K562 (cell line): ENCODE measurements at regions not wholly inside any gene's neighbourhood (a gene's known extent, or its start where the extent isn't known, plus 50 kb on each side); places are given as distances from the start of the nearest gene placed in this dataset.

ENCODE experiments used
- EZH2 ChIP-seq: IDR thresholded peaks from 2 replicates; pipeline ENCODE4 v1.6.1; 2012; ENCODE audit warnings: low read depth, mild to moderate bottlenecking, inconsistent platforms, low read length, borderline replicate concordance
- GTF2A2 ChIP-seq: IDR thresholded peaks from 2 replicates; pipeline ENCODE4 v1.6.1; 2016; ENCODE audit warnings: mild to moderate bottlenecking, missing genetic modification characterization, missing compliant biosample characterization
- HDAC2 ChIP-seq: fragments of 450-650 bp; IDR thresholded peaks from 2 replicates; pipeline ENCODE4 v1.6.1; 2016; ENCODE audit warnings: mild to moderate bottlenecking
- MAFG ChIP-seq: fragments of 450-650 bp; conservative IDR thresholded peaks from 2 replicates; pipeline ENCODE4 v1.6.1; 2016; ENCODE audit warnings: missing genetic modification characterization, missing compliant biosample characterization
- MAFK ChIP-seq: IDR thresholded peaks from 2 replicates; pipeline ENCODE4 v1.6.1; 2011; ENCODE audit warnings: low read length, improper control_type of control experiment
- MECOM ChIP-seq: fragments of 250-450 bp; sonication (Bioruptor Pico); IDR thresholded peaks from 2 replicates; pipeline ENCODE4 v1.8.0; 2022; ENCODE audit warnings: inconsistent platforms
- MEF2D ChIP-seq: conservative IDR thresholded peaks from 2 replicates; pipeline ENCODE4 v1.6.1; 2016; ENCODE audit warnings: low read depth, missing genetic modification characterization, missing compliant biosample characterization
- NFRKB ChIP-seq: fragments of 450-650 bp; IDR thresholded peaks from 2 replicates; pipeline ENCODE4 v1.6.1; 2016; ENCODE audit warnings: low read depth
- NFXL1 ChIP-seq: fragments of 450-650 bp; formaldehyde crosslinking; IDR thresholded peaks from 2 replicates; pipeline ENCODE4 v1.4.0; 2021; ENCODE audit warnings: mild to moderate bottlenecking
- RNF219 ChIP-seq: fragments of 250-450 bp; sonication (Bioruptor Pico); IDR thresholded peaks from 2 replicates; pipeline ENCODE4 v1.5.0; 2022; ENCODE audit warnings: mild to moderate bottlenecking
- RREB1 ChIP-seq: fragments of 250-450 bp; sonication (Bioruptor Pico); IDR thresholded peaks from 2 replicates; pipeline ENCODE4 v1.4.0; 2020
- SIN3A ChIP-seq, 2 experiments: fragments of 150-350 bp in 1 of 2; IDR thresholded peaks; 2 replicates each; pipeline ENCODE4 v1.6.1; 2011 to 2016; ENCODE audit warnings: borderline replicate concordance in 2 of 2, low read depth in 2 of 2, low read length in 2 of 2, mild to moderate bottlenecking in 2 of 2, moderate library complexity in 2 of 2; ENCODE audit not compliant: control insufficient read depth in 1 of 2
- TCF7L2 ChIP-seq: fragments of 150-350 bp; IDR thresholded peaks from 2 replicates; pipeline ENCODE4 v1.6.1; 2016; ENCODE audit warnings: low read depth, mild to moderate bottlenecking, low read length, moderate library complexity
- XRCC5 ChIP-seq: fragments of 200-400 bp; formaldehyde crosslinking; IDR thresholded peaks from 2 replicates; pipeline ENCODE4 v1.6.1; 2017; ENCODE audit warnings: low read depth, mild to moderate bottlenecking, low read length
- ZNF395 ChIP-seq: fragments of 200-800 bp; sonication (Bioruptor generic); IDR thresholded peaks from 2 replicates; pipeline ENCODE4 v1.6.1; 2017; ENCODE audit warnings: missing genetic modification characterization, missing compliant biosample characterization
- ZNF551 ChIP-seq: fragments of 250-450 bp; sonication (Bioruptor Pico); IDR thresholded peaks from 2 replicates; pipeline ENCODE4 v1.5.0; 2021; ENCODE audit warnings: mild to moderate bottlenecking, moderate library complexity
- ZNF707 ChIP-seq: fragments of 250-450 bp; sonication (Bioruptor Pico); conservative IDR thresholded peaks from 2 replicates; pipeline ENCODE4 v1.8.0; 2022; ENCODE audit warnings: inconsistent platforms, mild to moderate bottlenecking, moderate library complexity
- TF ChIP-seq, protein P1 (sequence below): sonication (generic); formaldehyde crosslinking; IDR thresholded peaks from 2 replicates; pipeline ENCODE4 v1.9.0; 2022; ENCODE audit warnings: mild to moderate bottlenecking, missing genetic modification reagents

- TF ChIP-seq RNF219 (CRISPR knock-in tag) (no peak), SIN3A (IDR thresholded peaks at IDR 0.05; ENCODE audit: borderline replicate concordance in 2 of 2, control insufficient read depth in 1 of 2, low read depth in 2 of 2, low read length in 2 of 2) (no peak), XRCC5 (peak; percentile 97), NFRKB (no peak), MECOM (CRISPR knock-in tag) (peak; percentile 8; the same call in 1 of the 2 replicates), GTF2A2 (tag) (no peak), RREB1 (peak; percentile 89), ZNF707 (CRISPR knock-in tag) (no peak), ZNF395 (CRISPR knock-in tag) (no peak; the same call in 1 of the 2 replicates), MAFG (tag) (no peak), MAFK (no peak), MEF2D (no peak), HDAC2 (peak; percentile 98), NFXL1 (CRISPR knock-in tag) (no peak), ZNF551 (CRISPR knock-in tag) (no peak), TCF7L2 (peak; percentile 37; the same call in 1 of the 2 replicates), EZH2 (no peak)
- TF ChIP-seq, protein P1, sequence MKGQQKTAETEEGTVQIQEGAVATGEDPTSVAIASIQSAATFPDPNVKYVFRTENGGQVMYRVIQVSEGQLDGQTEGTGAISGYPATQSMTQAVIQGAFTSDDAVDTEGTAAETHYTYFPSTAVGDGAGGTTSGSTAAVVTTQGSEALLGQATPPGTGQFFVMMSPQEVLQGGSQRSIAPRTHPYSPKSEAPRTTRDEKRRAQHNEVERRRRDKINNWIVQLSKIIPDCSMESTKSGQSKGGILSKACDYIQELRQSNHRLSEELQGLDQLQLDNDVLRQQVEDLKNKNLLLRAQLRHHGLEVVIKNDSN (CRISPR knock-in tag) = peak; percentile 98
Measured at GRCh38 chr16:85420501-85421337, 192.4 kb upstream of the GSE1 start (continued).
